ENCODE measurements at regions not wholly inside any gene's neighbourhood (a gene's known extent, or its start where the extent isn't known, plus 50 kb on each side); places are given as distances from the start of the nearest gene placed in this dataset.

DNA sequence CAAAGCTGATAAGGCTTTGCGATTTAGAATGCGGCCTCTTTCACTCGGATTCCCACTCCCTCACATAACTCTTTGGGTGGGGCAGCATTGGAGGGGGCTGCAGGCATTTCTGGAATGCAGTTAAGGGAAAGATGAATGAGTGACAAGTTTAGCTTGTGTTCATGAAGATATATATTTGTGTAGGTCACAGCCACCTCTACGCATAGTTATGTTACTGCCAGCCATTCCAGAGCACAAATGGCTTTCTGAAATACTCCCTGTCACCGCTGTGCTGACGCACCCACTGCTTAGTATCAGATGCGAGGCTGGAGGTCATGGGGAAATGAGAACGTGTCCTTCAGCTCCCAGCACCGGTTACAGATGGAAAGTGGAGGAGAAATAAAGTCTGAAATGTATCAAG, 54.1 kb upstream of the ATP1A1 start:
- H3K27ac ChIP-seq (ENCODE audit: low read depth, low read length, poor library complexity, severe bottlenecking): no peak overlapping the region
- no peaks in the 10 kb centered on the region for H3K27me3 ChIP-seq (replicated peaks; ENCODE audit: insufficient read depth, low read depth, low read length, poor library complexity)
- peaks cover 7% of the 10 kb centered on the region for H3K4me1 ChIP-seq (ENCODE audit: insufficient read depth, low read length, poor library complexity, severe bottlenecking)
- CTCF ChIA-PET: no interaction called here
- H3K36me3 ChIP-seq (ENCODE audit: insufficient read depth, low read length, poor library complexity, severe bottlenecking): no peaks in the 10 kb centered on the region
- POLR2A ChIA-PET (ENCODE audit: low non-redundant PET): no interaction called here
- intact Hi-C loops (cut with micrococcal nuclease; ENCODE audit: unreplicated experiment): no loop called here
- TF ChIP-seq, protein P1, sequence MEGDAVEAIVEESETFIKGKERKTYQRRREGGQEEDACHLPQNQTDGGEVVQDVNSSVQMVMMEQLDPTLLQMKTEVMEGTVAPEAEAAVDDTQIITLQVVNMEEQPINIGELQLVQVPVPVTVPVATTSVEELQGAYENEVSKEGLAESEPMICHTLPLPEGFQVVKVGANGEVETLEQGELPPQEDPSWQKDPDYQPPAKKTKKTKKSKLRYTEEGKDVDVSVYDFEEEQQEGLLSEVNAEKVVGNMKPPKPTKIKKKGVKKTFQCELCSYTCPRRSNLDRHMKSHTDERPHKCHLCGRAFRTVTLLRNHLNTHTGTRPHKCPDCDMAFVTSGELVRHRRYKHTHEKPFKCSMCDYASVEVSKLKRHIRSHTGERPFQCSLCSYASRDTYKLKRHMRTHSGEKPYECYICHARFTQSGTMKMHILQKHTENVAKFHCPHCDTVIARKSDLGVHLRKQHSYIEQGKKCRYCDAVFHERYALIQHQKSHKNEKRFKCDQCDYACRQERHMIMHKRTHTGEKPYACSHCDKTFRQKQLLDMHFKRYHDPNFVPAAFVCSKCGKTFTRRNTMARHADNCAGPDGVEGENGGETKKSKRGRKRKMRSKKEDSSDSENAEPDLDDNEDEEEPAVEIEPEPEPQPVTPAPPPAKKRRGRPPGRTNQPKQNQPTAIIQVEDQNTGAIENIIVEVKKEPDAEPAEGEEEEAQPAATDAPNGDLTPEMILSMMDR (conservative IDR thresholded peaks at IDR 0.05; ENCODE audit: low read depth, low read length): no peak
- no peak for TF ChIP-seq EZH2 (IDR thresholded peaks at IDR 0.05; ENCODE audit: borderline replicate concordance, low read depth, low read length, poor library complexity, severe bottlenecking)
- no peaks in the 10 kb centered on the region for H3K9me3 ChIP-seq (ENCODE audit: low read depth, low read length, poor library complexity, severe bottlenecking)
- DNase-seq (ENCODE audit: low spot score): no peak
- H3K4me3 ChIP-seq (ENCODE audit: low read depth, low read length, poor library complexity, severe bottlenecking): no peak overlapping the region
- no TSS peak for BruUV-seq (replicated peaks)

DNA sequence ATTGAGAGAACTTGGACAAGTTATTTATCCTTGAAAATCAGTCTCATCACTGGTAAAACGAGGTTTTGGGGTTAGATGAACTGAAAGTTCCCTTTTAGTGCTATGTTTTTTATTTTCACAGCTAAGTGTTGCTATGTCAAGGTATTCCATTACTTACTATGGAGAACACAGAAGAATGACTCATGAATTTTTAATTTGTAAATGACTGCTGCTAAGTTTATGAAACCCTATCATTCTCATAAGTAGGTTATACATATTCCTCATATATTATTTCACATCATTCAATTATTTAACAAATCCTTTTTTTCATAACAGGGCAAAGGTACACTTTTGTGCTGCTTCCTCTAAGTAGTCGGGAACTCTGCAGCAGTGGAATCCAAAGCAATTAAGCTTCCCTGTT, 52.2 kb upstream of the ATP1A1 start:
- ChIA-PET CTCF (interaction anchor here (0.5 kb wide), 1 partner anchor 170 kb away, joined by 11 read pairs; no protein-coding TSS in a partner anchor), POLR2A (ENCODE audit: low non-redundant PET) (no interaction called here)
- Histone ChIP-seq H3K36me3 (ENCODE audit: insufficient read depth, low read length, poor library complexity, severe bottlenecking) (no peaks in the 10 kb centered on the region), H3K9me3 (ENCODE audit: low read depth, low read length, poor library complexity, severe bottlenecking) (no peaks in the 10 kb centered on the region), H3K4me3 (ENCODE audit: low read depth, low read length, poor library complexity, severe bottlenecking) (no peak overlapping the region), H3K4me1 (ENCODE audit: insufficient read depth, low read length, poor library complexity, severe bottlenecking) (peaks cover 7% of the 10 kb centered on the region), H3K27ac (ENCODE audit: low read depth, low read length, poor library complexity, severe bottlenecking) (no peak overlapping the region), H3K27me3 (replicated peaks; ENCODE audit: insufficient read depth, low read depth, low read length, poor library complexity) (no peaks in the 10 kb centered on the region)
- TF ChIP-seq, protein P1 (conservative IDR thresholded peaks at IDR 0.05; ENCODE audit: low read depth, low read length): no peak
- TF ChIP-seq EZH2 (IDR thresholded peaks at IDR 0.05; ENCODE audit: borderline replicate concordance, low read depth, low read length, poor library complexity, severe bottlenecking): no peak
- intact Hi-C loops (cut with micrococcal nuclease; ENCODE audit: unreplicated experiment): no loop called here
- BruUV-seq (replicated peaks): no TSS peak
- DNase-seq (ENCODE audit: low spot score): no peak

DNA sequence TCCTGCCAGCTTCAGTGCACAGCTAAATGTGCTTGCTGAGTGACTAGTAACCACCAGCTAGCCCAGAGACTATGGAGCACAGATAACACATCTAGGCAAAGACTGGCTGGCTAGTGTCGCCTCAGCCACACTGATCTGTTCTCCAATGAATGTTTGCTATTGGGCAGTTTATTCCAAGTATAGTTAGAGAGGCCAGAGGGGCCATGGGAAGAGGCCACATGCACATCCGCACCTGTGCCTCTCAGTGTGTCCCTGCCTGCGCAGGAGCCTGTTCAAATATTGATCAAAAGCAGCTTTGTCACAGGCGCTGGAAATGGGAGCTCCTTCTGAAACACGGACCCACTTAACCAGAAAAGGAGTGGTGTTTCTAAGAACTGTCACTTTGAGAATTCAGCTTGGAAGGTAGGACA, 51.3 kb upstream of the ATP1A1 start:
- Histone ChIP-seq H3K27ac (ENCODE audit: low read depth, low read length, poor library complexity, severe bottlenecking) (no peak overlapping the region), H3K36me3 (ENCODE audit: insufficient read depth, low read length, poor library complexity, severe bottlenecking) (no peaks in the 10 kb centered on the region), H3K4me3 (ENCODE audit: low read depth, low read length, poor library complexity, severe bottlenecking) (no peak overlapping the region), H3K27me3 (replicated peaks; ENCODE audit: insufficient read depth, low read depth, low read length, poor library complexity) (no peaks in the 10 kb centered on the region), H3K4me1 (ENCODE audit: insufficient read depth, low read length, poor library complexity, severe bottlenecking) (peaks cover 7% of the 10 kb centered on the region), H3K9me3 (ENCODE audit: low read depth, low read length, poor library complexity, severe bottlenecking) (no peaks in the 10 kb centered on the region)
- ChIA-PET CTCF (no interaction called here), POLR2A (ENCODE audit: low non-redundant PET) (no interaction called here)
- intact Hi-C loops (cut with micrococcal nuclease; ENCODE audit: unreplicated experiment): no loop called here
- DNase-seq (ENCODE audit: low spot score): no peak
- BruUV-seq (replicated peaks): no TSS peak
- TF ChIP-seq EZH2 (IDR thresholded peaks at IDR 0.05; ENCODE audit: borderline replicate concordance, low read depth, low read length, poor library complexity, severe bottlenecking): no peak
- TF ChIP-seq, protein P1 (conservative IDR thresholded peaks at IDR 0.05; ENCODE audit: low read depth, low read length): no peak
